Stimulated activated CD4-positive, alpha-beta T cell treated with anti-CD3 and anti-CD28 coated beads, Interleukin-1b, Interleukin-23, amount 100 ng/mL, for 48 hours (primary cell): ENCODE measurements at regions not wholly inside any gene's neighbourhood (a gene's known extent, or its start where the extent isn't known, plus 50 kb on each side); places are given as distances from the start of the nearest gene placed in this dataset.
"Not testable (repeated sequence)": the region's sequence is repeated elsewhere in the genome, so short reads cannot be mapped to it uniquely, and the experiment has no call there.

Experiments
- DNase-seq: peaks from one replicate; pipeline ENCODE4 v3.0.0-alpha.2; 2020

DNA sequence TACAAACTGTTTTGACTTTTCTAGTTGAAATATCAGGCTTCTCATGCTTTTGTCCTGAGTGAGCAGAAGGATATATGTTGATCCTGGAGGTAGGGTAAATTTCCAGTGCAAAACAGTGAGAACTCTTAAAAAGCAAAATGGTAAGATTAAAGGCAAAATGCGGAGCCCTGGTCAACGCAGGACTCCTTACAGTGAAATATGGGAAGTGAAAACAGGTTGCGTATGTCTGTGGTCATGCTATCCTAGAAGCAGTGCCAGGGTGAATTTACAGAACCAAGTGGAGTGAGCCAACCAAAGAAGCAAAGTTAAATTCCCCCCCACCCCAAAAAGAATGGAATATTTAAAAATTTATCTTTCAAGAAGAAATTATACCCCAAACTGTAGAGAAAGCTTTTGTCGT, 256.4 kb downstream of the NR2F2 start:
- no peak for DNase-seq

- no peak for DNase-seq
Measured at GRCh38 chr15:96589864-96590263, 259.4 kb downstream of the NR2F2 start.

GRCh38 chr15:96593735-96594134, 263.2 kb downstream of the NR2F2 start:
- DNase-seq, result no peak

- DNase-seq, result no peak
Measured at GRCh38 chr15:96595951-96596350, 265.5 kb downstream of the NR2F2 start.

DNA sequence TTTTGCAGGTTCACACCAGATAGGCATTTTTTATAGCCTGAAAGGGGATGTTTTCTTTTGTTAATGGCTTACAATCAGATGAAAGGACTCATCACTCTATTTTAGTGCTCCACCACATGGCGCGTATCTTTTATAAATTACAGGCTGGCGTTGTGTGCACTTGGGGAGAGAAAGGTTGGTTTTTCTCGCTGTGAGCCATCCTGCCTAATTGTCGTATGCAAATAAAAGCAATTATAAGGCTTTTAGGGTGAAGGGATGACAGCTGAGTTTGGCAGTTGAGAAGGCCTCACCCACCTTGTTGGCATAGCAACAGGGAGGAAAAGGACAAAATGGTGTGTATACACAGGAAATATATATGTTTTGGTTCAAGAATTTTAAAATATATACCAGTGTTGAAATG, 268.0 kb downstream of the NR2F2 start:
- DNase-seq, result no peak

GRCh38 chr15:96599268-96599667, 268.8 kb downstream of the NR2F2 start:
- no peak for DNase-seq

GRCh38 chr15:96600350-96600749, 269.9 kb downstream of the NR2F2 start:
- DNase-seq, result no peak

- no peak for DNase-seq
Measured at GRCh38 chr15:96606617-96607016, 276.1 kb downstream of the NR2F2 start.

- DNase-seq, result no peak
Measured at GRCh38 chr15:96610757-96611156, 280.3 kb downstream of the NR2F2 start.

DNA sequence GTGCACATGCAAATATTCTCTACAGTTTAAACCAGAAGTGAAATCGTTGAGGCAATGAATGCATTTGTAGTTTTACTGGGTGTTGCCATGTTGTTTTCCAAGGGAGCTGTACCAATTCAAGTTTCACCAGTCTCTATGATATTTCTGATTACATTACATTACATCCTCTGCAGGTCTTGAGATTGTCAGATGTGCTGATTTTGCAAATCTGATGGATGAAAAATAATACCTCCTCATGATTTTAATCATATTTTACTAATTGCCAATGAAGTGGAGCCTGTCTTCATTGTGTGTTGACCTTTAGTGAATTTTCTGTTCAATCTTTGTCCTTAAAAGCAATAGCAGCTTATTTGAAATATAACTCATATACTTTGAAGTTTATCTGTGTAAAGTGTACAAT, 282.4 kb downstream of the NR2F2 start:
- DNase-seq, result no peak

GRCh38 chr15:96619174-96619573, 288.7 kb downstream of the NR2F2 start:
- no peak for DNase-seq

DNA sequence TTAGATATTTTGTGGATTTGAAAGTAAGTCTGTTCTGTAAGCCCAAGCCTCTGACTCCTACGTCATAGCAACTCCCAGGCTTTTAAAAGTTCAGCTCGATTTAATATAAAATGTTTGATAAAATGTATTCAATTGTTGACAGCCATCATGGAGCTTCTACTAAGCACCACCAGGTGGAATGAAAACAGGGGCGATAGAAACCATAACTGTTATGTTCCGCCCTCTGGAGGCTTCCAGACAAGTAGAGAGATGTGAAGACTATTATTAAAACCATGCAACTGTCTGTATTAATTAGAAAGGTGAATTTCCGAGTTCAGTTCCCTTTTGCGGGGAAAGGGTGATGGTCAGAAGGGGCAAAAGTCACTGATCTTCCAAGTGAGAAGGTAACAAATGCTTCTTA, 292.2 kb downstream of the NR2F2 start:
- DNase-seq, result no peak

DNA sequence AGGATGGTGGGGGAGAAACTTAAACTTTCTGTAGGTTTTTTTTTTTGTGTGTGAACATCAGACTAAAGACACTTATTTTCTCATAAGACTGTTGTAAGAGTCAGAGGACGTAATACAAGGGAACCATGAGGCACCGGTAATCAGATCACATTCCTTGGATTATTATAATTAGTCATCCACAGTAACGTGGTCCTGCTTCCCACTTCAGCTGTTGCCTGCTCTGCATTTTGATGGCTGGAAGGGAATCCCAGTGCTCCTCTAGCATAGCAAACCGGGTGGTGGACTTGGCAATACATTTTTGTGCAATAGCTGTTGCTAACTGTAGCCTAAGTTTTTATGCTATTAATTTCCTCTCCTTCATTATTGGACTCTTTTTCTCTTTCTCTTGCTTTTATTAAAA, 294.8 kb downstream of the NR2F2 start:
- DNase-seq, result no peak

DNA sequence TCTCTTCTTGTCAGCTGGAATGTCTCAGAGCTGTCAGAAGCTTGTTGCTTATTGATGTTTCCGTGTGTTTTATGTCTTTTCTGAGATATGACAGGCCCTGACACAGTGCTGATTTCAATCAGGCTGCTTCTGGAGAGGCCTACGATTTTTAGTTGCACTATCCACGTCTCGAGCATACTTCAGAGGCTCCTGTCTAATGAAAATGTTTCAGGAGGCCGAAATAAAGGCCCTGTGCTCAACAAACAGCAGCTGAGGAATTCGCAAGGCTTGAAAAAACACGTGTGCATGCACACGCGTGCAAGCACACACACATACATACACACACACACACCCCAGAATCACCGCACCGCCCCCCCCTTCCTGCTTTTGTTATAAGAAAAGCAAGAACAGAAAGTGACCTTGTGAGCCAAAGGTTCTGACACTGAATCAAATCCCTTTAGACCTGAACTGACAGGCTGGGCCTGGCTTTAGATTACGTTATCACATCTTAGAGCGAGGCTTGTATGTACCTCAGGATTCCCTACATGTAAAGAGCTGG, 296.6 kb downstream of the NR2F2 start:
- no peak for DNase-seq

DNA sequence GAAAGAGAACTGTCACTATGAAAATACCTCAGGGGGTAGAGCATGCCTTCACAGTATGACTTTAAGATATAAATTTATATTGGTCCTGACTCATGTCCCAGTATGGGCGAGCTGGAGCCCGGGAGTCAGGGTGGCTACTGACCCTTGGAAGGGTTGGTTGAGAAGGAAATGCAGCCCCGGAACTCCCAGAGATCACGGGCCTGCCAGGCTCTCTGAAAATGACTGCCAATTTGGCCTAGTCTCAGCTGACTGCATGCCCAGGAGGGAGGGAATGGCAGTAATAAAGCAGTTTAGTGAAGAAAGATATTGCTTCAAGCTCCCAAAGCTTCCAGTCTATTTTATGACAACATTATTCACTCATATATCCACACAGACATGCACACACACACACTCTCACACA, 299.0 kb downstream of the NR2F2 start:
- no peak for DNase-seq

DNA sequence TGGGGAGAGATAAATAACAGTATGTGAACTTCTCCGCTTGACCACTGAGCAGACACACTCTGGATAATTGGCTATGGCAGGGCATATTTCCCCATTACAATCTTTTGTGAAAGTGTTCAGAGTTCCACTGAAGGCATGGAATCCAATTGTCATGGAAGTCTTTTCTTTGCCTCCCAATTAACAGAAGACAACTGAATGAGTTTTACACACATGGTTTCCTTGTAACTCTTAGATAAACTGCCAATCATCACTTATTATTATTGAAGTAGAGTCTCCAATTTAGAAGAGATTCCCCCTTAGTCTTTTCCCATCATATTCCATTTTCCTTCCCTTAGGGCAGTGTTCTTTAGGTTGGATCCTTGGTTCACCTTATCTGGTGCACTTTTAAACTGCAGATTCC, 308.3 kb downstream of the NR2F2 start:
- DNase-seq, result no peak

- no peak for DNase-seq
Measured at GRCh38 chr15:96645796-96646195, 315.3 kb downstream of the NR2F2 start.

DNA sequence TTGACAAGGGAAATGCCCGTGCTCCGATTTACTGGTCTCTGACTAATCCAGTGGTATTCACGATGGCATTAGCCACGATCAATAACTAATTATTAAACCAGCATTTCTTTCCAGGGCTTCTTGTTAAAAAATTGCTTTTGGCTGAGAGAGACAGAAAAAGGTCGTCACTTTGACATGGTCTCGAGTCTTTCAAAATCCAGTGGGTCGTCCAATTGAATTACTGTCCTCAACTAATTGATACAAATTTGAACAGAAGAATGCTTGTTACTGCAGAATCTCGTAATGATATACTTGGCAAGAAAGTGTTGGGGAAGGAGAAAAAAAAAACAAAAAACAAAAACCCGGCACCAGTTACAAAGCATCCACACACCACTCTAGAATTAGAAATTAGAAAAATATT, 318.4 kb downstream of the NR2F2 start:
- DNase-seq, result no peak

- no peak for DNase-seq
Measured at GRCh38 chr15:96657096-96657495, 326.6 kb downstream of the NR2F2 start.

DNA sequence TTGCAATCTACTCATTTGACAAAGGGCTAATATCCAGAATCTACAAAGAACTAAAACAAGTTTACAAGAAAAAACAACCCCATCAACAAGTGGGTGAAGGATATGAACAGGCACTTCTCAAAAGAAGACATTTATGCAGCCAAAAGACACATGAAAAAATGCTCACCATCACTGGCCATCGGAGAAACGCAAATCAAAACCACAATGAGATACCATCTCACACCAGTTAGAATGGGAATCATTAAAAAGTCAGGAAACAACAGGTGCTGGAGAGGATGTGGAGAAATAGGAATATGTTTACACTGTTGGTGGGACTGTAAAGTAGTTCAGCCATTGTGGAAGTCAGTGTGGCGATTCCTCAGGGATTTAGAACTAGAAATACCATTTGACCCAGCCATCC, 336.5 kb downstream of the NR2F2 start:
- not testable (repeated sequence) for DNase-seq

- DNase-seq, result no peak
Measured at GRCh38 chr15:96670389-96670788, 339.9 kb downstream of the NR2F2 start.

DNA sequence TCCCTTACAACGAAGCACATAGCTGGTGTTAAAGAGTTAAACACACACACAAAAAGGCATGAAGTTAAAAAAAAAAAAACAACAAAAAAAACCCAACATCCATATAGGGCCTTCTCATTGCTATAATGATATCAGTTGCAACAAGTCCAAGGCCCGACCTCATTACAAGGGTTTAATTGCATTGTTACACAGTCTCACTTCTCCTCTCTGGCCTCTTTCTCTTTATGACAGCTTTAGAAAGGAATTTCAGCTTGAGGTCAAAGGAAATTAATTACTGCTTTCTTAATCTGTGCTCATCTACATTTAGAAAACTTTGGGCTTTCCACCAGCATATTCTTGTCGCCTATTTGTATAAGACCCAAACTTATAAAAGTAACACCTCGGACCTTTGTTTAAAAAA, 342.1 kb downstream of the NR2F2 start:
- no peak for DNase-seq

- no peak for DNase-seq
Measured at GRCh38 chr15:96678386-96678785, 347.9 kb downstream of the NR2F2 start.

DNA sequence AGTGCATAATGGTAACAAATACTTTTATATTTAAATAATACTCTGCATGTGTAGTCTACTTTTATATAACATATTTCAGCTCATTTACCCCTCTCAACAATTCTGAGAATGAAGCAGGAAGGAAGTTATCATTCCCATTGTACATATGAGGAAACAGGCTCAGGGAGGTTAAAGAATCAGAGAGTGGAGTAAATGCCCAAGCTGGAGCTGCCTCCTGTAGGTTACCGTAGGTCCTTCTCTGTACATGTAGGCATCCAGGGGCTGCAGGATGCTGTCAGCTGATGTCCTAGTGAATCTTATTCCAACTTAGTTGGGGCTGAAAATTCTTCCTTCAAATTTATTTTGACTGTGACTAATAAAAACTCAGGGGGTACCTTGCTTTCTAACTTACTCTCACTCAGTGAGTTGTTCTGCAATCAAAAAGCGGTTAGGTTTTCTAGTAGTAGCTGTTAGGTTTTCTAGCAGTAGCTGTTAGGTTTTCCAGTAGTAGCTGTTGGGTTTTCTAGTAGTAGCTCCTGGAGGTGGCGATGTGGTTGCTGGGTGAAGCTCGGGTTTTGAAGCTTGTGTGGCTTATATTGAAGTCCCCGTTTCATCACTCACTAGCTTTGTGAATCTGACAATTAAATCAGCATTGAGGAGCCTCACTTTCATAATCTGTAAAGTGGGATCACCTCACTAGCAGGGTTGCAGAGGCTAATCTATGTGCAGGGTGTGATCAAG, 357.0 kb downstream of the NR2F2 start:
- DNase-seq, result no peak

DNA sequence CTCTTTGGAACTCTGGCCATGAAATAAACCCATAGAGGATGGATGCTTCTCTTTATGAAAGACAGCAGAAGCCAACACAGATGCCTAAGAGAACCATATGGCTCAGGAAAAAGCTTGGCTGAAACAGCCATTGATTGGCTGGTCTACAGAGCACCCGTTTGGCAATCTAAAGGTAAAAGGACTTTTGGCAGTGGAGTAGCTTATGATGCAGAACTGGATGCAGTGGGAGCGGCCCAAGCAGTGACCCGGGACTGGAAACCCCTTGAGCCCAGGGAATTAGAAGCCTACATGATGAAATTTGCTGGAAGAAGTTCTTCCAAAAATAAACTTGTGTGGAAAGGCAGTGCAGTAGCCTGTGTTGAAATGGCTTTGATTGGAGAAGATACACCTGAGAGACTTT, 360.2 kb downstream of the NR2F2 start:
- DNase-seq, result no peak
